ENCODE measurements at regions not wholly inside any gene's neighbourhood (a gene's known extent, or its start where the extent isn't known, plus 50 kb on each side); places are given as distances from the start of the nearest gene placed in this dataset.

DNA sequence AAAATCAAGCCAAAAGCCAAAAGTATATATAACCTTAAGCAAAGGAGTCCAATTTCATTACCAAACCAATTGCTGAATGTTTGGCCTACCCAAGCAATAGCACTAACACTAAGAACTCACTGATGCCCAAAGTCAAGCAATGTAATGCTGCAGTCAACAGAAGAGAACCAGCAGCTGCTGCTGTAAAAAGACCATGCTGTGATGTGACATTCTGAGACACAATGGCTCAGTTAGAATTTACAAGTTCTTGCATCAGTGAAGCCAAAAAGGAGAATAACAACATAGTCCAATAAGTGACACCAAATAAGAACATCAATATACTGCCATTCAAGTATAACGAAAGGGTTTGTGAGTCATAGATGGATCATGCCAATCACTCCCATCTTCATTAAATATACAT lies 514.0 kb upstream of the DIAPH2 start:
- ATAC-seq, result no peak
- no peak for TF ChIP-seq ZFP3 (CRISPR knock-in tag; IDR thresholded peaks at IDR 0.05)
- no peak for TF ChIP-seq GLIS3 (CRISPR knock-in tag; IDR thresholded peaks at IDR 0.05)
- TF ChIP-seq TCF4 (CRISPR knock-in tag; IDR thresholded peaks at IDR 0.05; ENCODE audit: borderline replicate concordance), result no peak
- TF ChIP-seq ESRRG (CRISPR knock-in tag; IDR thresholded peaks at IDR 0.05), result no peak
- TF ChIP-seq ISL1 (CRISPR knock-in tag; IDR thresholded peaks at IDR 0.05), result no peak
- no peak for TF ChIP-seq SNAI2 (CRISPR knock-in tag; IDR thresholded peaks at IDR 0.05)
- TF ChIP-seq ZNF8 (CRISPR knock-in tag; IDR thresholded peaks at IDR 0.05), result no peak
- no peak for TF ChIP-seq ARNTL (CRISPR knock-in tag; IDR thresholded peaks at IDR 0.05; ENCODE audit: borderline replicate concordance, low read depth)
- TF ChIP-seq, protein P1, sequence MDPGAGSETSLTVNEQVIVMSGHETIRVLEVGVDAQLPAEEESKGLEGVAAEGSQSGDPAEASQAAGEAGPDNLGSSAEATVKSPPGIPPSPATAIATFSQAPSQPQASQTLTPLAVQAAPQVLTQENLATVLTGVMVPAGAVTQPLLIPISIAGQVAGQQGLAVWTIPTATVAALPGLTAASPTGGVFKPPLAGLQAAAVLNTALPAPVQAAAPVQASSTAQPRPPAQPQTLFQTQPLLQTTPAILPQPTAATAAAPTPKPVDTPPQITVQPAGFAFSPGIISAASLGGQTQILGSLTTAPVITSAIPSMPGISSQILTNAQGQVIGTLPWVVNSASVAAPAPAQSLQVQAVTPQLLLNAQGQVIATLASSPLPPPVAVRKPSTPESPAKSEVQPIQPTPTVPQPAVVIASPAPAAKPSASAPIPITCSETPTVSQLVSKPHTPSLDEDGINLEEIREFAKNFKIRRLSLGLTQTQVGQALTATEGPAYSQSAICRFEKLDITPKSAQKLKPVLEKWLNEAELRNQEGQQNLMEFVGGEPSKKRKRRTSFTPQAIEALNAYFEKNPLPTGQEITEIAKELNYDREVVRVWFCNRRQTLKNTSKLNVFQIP (CRISPR knock-in tag; IDR thresholded peaks at IDR 0.05; ENCODE audit: borderline replicate concordance, low read depth), result no peak
- TF ChIP-seq, protein P2, sequence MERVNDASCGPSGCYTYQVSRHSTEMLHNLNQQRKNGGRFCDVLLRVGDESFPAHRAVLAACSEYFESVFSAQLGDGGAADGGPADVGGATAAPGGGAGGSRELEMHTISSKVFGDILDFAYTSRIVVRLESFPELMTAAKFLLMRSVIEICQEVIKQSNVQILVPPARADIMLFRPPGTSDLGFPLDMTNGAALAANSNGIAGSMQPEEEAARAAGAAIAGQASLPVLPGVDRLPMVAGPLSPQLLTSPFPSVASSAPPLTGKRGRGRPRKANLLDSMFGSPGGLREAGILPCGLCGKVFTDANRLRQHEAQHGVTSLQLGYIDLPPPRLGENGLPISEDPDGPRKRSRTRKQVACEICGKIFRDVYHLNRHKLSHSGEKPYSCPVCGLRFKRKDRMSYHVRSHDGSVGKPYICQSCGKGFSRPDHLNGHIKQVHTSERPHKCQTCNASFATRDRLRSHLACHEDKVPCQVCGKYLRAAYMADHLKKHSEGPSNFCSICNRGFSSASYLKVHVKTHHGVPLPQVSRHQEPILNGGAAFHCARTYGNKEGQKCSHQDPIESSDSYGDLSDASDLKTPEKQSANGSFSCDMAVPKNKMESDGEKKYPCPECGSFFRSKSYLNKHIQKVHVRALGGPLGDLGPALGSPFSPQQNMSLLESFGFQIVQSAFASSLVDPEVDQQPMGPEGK (CRISPR knock-in tag; IDR thresholded peaks at IDR 0.05; ENCODE audit: borderline replicate concordance), result no peak
- TF ChIP-seq, protein P3, sequence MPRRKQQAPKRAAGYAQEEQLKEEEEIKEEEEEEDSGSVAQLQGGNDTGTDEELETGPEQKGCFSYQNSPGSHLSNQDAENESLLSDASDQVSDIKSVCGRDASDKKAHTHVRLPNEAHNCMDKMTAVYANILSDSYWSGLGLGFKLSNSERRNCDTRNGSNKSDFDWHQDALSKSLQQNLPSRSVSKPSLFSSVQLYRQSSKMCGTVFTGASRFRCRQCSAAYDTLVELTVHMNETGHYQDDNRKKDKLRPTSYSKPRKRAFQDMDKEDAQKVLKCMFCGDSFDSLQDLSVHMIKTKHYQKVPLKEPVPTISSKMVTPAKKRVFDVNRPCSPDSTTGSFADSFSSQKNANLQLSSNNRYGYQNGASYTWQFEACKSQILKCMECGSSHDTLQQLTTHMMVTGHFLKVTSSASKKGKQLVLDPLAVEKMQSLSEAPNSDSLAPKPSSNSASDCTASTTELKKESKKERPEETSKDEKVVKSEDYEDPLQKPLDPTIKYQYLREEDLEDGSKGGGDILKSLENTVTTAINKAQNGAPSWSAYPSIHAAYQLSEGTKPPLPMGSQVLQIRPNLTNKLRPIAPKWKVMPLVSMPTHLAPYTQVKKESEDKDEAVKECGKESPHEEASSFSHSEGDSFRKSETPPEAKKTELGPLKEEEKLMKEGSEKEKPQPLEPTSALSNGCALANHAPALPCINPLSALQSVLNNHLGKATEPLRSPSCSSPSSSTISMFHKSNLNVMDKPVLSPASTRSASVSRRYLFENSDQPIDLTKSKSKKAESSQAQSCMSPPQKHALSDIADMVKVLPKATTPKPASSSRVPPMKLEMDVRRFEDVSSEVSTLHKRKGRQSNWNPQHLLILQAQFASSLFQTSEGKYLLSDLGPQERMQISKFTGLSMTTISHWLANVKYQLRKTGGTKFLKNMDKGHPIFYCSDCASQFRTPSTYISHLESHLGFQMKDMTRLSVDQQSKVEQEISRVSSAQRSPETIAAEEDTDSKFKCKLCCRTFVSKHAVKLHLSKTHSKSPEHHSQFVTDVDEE (CRISPR knock-in tag; IDR thresholded peaks at IDR 0.05), result no peak
- TF ChIP-seq ZC3H10 (CRISPR knock-in tag; IDR thresholded peaks at IDR 0.05), result no peak
- no peak for TF ChIP-seq OSR1 (CRISPR knock-in tag; IDR thresholded peaks at IDR 0.05)
- TF ChIP-seq CSDC2 (CRISPR knock-in tag; IDR thresholded peaks at IDR 0.05), result no peak
- TF ChIP-seq TOX (CRISPR knock-in tag; IDR thresholded peaks at IDR 0.05; ENCODE audit: borderline replicate concordance), result no peak
- no peak for TF ChIP-seq PPARA (CRISPR knock-in tag; IDR thresholded peaks at IDR 0.05; ENCODE audit: borderline replicate concordance)
- TF ChIP-seq ZNF70 (CRISPR knock-in tag; IDR thresholded peaks at IDR 0.05), result no peak
- no peak for TF ChIP-seq ZNF565 (CRISPR knock-in tag; conservative IDR thresholded peaks at IDR 0.05; ENCODE audit: low read depth)

DNA sequence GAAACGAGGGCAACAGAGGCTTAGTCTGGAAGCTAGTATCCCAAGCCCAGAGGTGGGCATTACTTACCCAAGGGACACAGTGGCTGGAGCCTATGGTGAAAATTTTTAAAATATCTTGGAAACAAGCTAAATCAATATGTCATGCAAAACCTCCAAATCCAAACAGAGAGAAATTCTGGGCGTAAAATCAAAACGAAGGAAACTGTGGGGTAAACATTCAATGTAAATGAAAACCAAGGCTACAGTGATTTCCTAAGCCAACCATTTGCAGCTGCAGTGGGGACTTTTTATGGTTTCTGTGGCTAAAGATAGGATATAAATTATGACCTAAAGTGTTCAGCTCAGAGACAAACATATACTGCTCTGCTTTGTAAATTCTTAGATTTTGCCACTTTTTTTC lies 507.7 kb upstream of the DIAPH2 start:
- TF ChIP-seq OSR1 (CRISPR knock-in tag; IDR thresholded peaks at IDR 0.05), result no peak
- no peak for TF ChIP-seq RARB (CRISPR knock-in tag; IDR thresholded peaks at IDR 0.05)
- TF ChIP-seq, protein P1 (CRISPR knock-in tag; IDR thresholded peaks at IDR 0.05; ENCODE audit: borderline replicate concordance, low read depth), result no peak
- TF ChIP-seq GLIS3 (CRISPR knock-in tag; IDR thresholded peaks at IDR 0.05), result no peak
- TF ChIP-seq, protein P4, sequence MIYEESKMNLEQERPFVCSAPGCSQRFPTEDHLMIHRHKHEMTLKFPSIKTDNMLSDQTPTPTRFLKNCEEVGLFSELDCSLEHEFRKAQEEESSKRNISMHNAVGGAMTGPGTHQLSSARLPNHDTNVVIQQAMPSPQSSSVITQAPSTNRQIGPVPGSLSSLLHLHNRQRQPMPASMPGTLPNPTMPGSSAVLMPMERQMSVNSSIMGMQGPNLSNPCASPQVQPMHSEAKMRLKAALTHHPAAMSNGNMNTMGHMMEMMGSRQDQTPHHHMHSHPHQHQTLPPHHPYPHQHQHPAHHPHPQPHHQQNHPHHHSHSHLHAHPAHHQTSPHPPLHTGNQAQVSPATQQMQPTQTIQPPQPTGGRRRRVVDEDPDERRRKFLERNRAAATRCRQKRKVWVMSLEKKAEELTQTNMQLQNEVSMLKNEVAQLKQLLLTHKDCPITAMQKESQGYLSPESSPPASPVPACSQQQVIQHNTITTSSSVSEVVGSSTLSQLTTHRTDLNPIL (CRISPR knock-in tag; IDR thresholded peaks at IDR 0.05; ENCODE audit: low read depth), result no peak
- TF ChIP-seq, protein P3 (CRISPR knock-in tag; IDR thresholded peaks at IDR 0.05), result no peak
- TF ChIP-seq, protein P2 (CRISPR knock-in tag; IDR thresholded peaks at IDR 0.05; ENCODE audit: borderline replicate concordance), result no peak
- TF ChIP-seq ZFP30 (CRISPR knock-in tag; IDR thresholded peaks at IDR 0.05), result no peak
- TF ChIP-seq CSDC2 (CRISPR knock-in tag; IDR thresholded peaks at IDR 0.05), result no peak
- TF ChIP-seq ESRRG (CRISPR knock-in tag; IDR thresholded peaks at IDR 0.05), result no peak
- TF ChIP-seq ZNF70 (CRISPR knock-in tag; IDR thresholded peaks at IDR 0.05), result no peak
- TF ChIP-seq ZFP3 (CRISPR knock-in tag; IDR thresholded peaks at IDR 0.05), result no peak
- TF ChIP-seq PPARA (CRISPR knock-in tag; IDR thresholded peaks at IDR 0.05; ENCODE audit: borderline replicate concordance), result no peak
- TF ChIP-seq, protein P5, sequence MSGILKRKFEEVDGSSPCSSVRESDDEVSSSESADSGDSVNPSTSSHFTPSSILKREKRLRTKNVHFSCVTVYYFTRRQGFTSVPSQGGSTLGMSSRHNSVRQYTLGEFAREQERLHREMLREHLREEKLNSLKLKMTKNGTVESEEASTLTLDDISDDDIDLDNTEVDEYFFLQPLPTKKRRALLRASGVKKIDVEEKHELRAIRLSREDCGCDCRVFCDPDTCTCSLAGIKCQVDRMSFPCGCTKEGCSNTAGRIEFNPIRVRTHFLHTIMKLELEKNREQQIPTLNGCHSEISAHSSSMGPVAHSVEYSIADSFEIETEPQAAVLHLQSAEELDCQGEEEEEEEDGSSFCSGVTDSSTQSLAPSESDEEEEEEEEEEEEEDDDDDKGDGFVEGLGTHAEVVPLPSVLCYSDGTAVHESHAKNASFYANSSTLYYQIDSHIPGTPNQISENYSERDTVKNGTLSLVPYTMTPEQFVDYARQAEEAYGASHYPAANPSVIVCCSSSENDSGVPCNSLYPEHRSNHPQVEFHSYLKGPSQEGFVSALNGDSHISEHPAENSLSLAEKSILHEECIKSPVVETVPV (CRISPR knock-in tag; IDR thresholded peaks at IDR 0.05), result no peak
- no peak for TF ChIP-seq ISL1 (CRISPR knock-in tag; IDR thresholded peaks at IDR 0.05)
- TF ChIP-seq ZNF8 (CRISPR knock-in tag; IDR thresholded peaks at IDR 0.05), result no peak
- no peak for TF ChIP-seq ZC3H10 (CRISPR knock-in tag; IDR thresholded peaks at IDR 0.05)
- no peak for ATAC-seq

Data from SK-N-SH treated with all-trans-retinoic acid at 6 μM for 48 hours (cell line).